Panc1 (cell line): ENCODE measurements at regions not wholly inside any gene's neighbourhood (a gene's known extent, or its start where the extent isn't known, plus 50 kb on each side); places are given as distances from the start of the nearest gene placed in this dataset.

Experiments
- ATAC-seq: fragments of 200-7000 bp; cut with Tn5 transposase; 2 replicates; pipeline ENCODE4 v1.9.1; 2020; ENCODE audit warnings: mild to moderate bottlenecking, moderate library complexity
- BruUV-seq: library from RNA; stranded (reverse); fragments of 400-500 nt; replicated peaks from 2 replicates; lab custom pipeline; 2021; lab: Mats Ljungman, UMichigan
- CTCF ChIA-PET: fragments of 300-600 bp; sonication (Branson Sonifier 250); formaldehyde crosslinking; loops from one replicate; lab custom pipeline; 2022; ENCODE audit warnings: antibody characterized with exemption; lab: Charles Lee
- POLR2A ChIA-PET: fragments of 300-600 bp; sonication (Branson Sonifier 250); formaldehyde crosslinking; loops from one replicate; lab custom pipeline; 2022; ENCODE audit warnings: antibody characterized with exemption; lab: Charles Lee
- DNase-seq: peaks from one replicate; pipeline ENCODE4 v3.0.0-alpha.2; 2010; ENCODE audit warnings: low read depth, low spot score
- H3K27ac ChIP-seq: 2 replicates; pipeline ENCODE4 v1.5.1; 2011; ENCODE audit warnings: mild to moderate bottlenecking, low read length, inconsistent platforms
- H3K27me3 ChIP-seq: fragments of 200-500 bp; sonication (Bioruptor generic); 2 replicates; pipeline ENCODE4 v1.6.0; 2014; ENCODE audit warnings: low read length, inconsistent platforms; ENCODE audit not compliant: control insufficient read depth, insufficient read depth
- H3K36me3 ChIP-seq: fragments of 200-500 bp; sonication (Bioruptor generic); 2 replicates; pipeline ENCODE4 v1.5.1; 2014; ENCODE audit warnings: inconsistent platforms, mild to moderate bottlenecking, low read length, moderate library complexity; ENCODE audit not compliant: control insufficient read depth, insufficient read depth
- H3K4me1 ChIP-seq: 2 replicates; pipeline ENCODE4 v1.5.1; 2011; ENCODE audit warnings: inconsistent platforms, mild to moderate bottlenecking, low read length, moderate library complexity; ENCODE audit not compliant: control insufficient read depth, insufficient read depth
- H3K4me3 ChIP-seq, 2 experiments: 2 replicates each; pipeline ENCODE4 v1.5.1; 2011 to 2012; ENCODE audit warnings: low read depth in 2 of 2, low read length in 2 of 2, mild to moderate bottlenecking in 2 of 2, inconsistent platforms in 1 of 2, moderate library complexity in 1 of 2
- H3K9me3 ChIP-seq: fragments of 200-500 bp; sonication (Bioruptor generic); 2 replicates; pipeline ENCODE4 v1.5.1; 2014; ENCODE audit warnings: low read depth, mild to moderate bottlenecking, inconsistent platforms, low read length, moderate library complexity; ENCODE audit not compliant: control insufficient read depth, insufficient read depth
- POLR2AphosphoS5 ChIP-seq: IDR thresholded peaks from 2 replicates; pipeline ENCODE4 v1.6.1; 2012; ENCODE audit warnings: mild to moderate bottlenecking, low read depth, low read length, moderate library complexity
- REST ChIP-seq, 2 experiments: IDR thresholded peaks; 2 replicates each; pipeline ENCODE4 v1.6.1; 2011 to 2012; ENCODE audit warnings: low read depth in 2 of 2, control low read depth in 1 of 2, low read length in 1 of 2, mild to moderate bottlenecking in 1 of 2, moderate library complexity in 1 of 2; ENCODE audit not compliant: insufficient read depth in 1 of 2
- SIN3A ChIP-seq: IDR thresholded peaks from 2 replicates; pipeline ENCODE4 v1.6.1; 2012; ENCODE audit warnings: low read depth, mild to moderate bottlenecking, low read length, moderate library complexity, borderline replicate concordance; ENCODE audit not compliant: insufficient read depth
- TCF7L2 ChIP-seq: IDR thresholded peaks from 2 replicates; pipeline ENCODE4 v1.6.1; 2011; ENCODE audit warnings: mild to moderate bottlenecking, low read depth, low read length, inconsistent platforms
- in situ Hi-C: cut with HindIII; loops from 2 replicates; pipeline ENCODE4 v1.10.0; 2016; ENCODE audit warnings: low sequenced_read_pairs, low pct_unique_long_range_greater_than_20kb
- intact Hi-C: fragments of 100-400 bp; cut with micrococcal nuclease; formaldehyde crosslinking; loops from one replicate; pipeline ENCODE4 v1.10.0; 2022; ENCODE audit not compliant: unreplicated experiment
- TF ChIP-seq, protein P1 (sequence below): fragments of 450-650 bp; IDR thresholded peaks from 2 replicates; pipeline ENCODE4 v1.5.1; 2017; ENCODE audit warnings: mild to moderate bottlenecking

DNA sequence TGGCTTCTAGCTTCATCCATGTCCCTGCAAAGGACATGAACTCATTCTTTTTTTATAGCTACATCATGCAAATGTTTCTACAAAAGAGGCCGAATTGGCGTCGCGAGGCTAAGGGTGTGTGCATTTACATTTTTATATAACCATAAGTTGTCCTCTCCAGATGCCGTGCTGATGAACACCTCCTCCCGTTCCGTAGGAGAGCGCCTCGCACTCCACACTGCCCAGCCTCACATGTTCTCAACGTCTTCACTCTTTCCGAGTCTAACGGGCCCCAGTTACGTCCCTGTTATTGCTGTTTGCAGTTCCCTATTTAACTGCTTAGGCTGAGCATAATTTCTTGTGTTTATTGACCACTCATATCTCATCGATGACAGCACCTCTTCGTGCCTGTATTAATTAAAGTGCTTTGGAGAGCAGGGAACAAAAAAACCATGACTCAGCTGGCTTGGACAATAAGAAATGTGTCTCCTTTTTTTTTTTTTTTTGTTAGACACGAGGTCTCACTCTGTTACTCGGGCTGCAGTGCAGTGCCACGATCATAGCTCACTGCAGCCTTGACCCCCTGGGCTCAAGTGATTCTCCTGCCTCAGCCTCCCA lies 113.5 kb upstream of the SDK1 start:
- no peaks in the 10 kb centered on the region for H3K27me3 ChIP-seq
- no peaks in the 10 kb centered on the region for H3K36me3 ChIP-seq
- H3K4me1 ChIP-seq: no peaks in the 10 kb centered on the region; the same call in 1 of the 2 replicates
- ChIA-PET POLR2A (no interaction called here), CTCF (no interaction called here)
- in situ Hi-C loops (no loop called here), intact Hi-C loops (no loop called here)
- DNase-seq (no peak), ATAC-seq (no peak)
- BruUV-seq: no TSS peak
- no peak for TF ChIP-seq TCF7L2
- TF ChIP-seq SIN3A: no peak
- TF ChIP-seq, protein P1, sequence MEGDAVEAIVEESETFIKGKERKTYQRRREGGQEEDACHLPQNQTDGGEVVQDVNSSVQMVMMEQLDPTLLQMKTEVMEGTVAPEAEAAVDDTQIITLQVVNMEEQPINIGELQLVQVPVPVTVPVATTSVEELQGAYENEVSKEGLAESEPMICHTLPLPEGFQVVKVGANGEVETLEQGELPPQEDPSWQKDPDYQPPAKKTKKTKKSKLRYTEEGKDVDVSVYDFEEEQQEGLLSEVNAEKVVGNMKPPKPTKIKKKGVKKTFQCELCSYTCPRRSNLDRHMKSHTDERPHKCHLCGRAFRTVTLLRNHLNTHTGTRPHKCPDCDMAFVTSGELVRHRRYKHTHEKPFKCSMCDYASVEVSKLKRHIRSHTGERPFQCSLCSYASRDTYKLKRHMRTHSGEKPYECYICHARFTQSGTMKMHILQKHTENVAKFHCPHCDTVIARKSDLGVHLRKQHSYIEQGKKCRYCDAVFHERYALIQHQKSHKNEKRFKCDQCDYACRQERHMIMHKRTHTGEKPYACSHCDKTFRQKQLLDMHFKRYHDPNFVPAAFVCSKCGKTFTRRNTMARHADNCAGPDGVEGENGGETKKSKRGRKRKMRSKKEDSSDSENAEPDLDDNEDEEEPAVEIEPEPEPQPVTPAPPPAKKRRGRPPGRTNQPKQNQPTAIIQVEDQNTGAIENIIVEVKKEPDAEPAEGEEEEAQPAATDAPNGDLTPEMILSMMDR: no peak
- no peaks in the 10 kb centered on the region for H3K9me3 ChIP-seq
- H3K27ac ChIP-seq: no peak overlapping the region
- H3K4me3 ChIP-seq: no peak overlapping the region

GRCh38 chr7:3188946-3189345 lies 112.1 kb upstream of the SDK1 start:
- no peaks in the 10 kb centered on the region for H3K36me3 ChIP-seq

More at GRCh38 chr7:3188946-3189345, 112.1 kb upstream of the SDK1 start:
- Histone ChIP-seq H3K4me3 (no peak overlapping the region), H3K27me3 (no peaks in the 10 kb centered on the region), H3K9me3 (no peaks in the 10 kb centered on the region), H3K27ac (no peak overlapping the region), H3K4me1 (no peaks in the 10 kb centered on the region; the same call in 1 of the 2 replicates)
- ChIA-PET POLR2A (no interaction called here), CTCF (no interaction called here)
- BruUV-seq: no TSS peak
- no peak for TF ChIP-seq REST (IDR thresholded peaks at IDR 0.05; ENCODE audit: insufficient read depth in 1 of 2, low read depth in 2 of 2, low read length in 1 of 2)
- no peak for TF ChIP-seq POLR2AphosphoS5
- no peak for TF ChIP-seq SIN3A
- no peak for TF ChIP-seq TCF7L2
- in situ Hi-C loops (no loop called here), intact Hi-C loops (no loop called here)
- DNase-seq: no peak
- ATAC-seq: no peak
